HCT116 (cell line): ENCODE measurements at regions not wholly inside any gene's neighbourhood (a gene's known extent, or its start where the extent isn't known, plus 50 kb on each side); places are given as distances from the start of the nearest gene placed in this dataset.

Experiments used
- EZH2 ChIP-seq: fragments of 200-600 bp; sonication (generic); IDR thresholded peaks from 2 replicates; pipeline ENCODE4 v1.6.1; 2017; ENCODE audit warnings: antibody characterized with exemption, mixed run types
- POLR2A ChIP-seq: IDR thresholded peaks from 2 replicates; pipeline ENCODE4 v1.7.0; 2011; ENCODE audit warnings: borderline replicate concordance; ENCODE audit not compliant: insufficient read depth, insufficient read length; ENCODE audit errors: extremely low read depth
- POLR2AphosphoS5 ChIP-seq: IDR thresholded peaks from 2 replicates; pipeline ENCODE4 v1.6.1; 2011; ENCODE audit warnings: mild to moderate bottlenecking, low read depth, low read length, moderate library complexity
- RAD21 ChIP-seq: IDR thresholded peaks from 2 replicates; pipeline ENCODE4 v1.6.1; 2012; ENCODE audit warnings: low read depth, mild to moderate bottlenecking
- SIN3A ChIP-seq: IDR thresholded peaks from 2 replicates; pipeline ENCODE4 v1.6.1; 2012; ENCODE audit warnings: low read depth
- YY1 ChIP-seq: IDR thresholded peaks from 2 replicates; pipeline ENCODE4 v1.6.1; 2011; ENCODE audit warnings: low read length, low read depth, moderate library complexity, mild to moderate bottlenecking; ENCODE audit not compliant: insufficient replicate concordance; ENCODE audit errors: extremely low read depth
- ZFX ChIP-seq: fragments of 450-650 bp; IDR thresholded peaks from 2 replicates; pipeline ENCODE4 v1.6.1; 2017
- ZNF274 ChIP-seq: fragments of 200-500 bp; sonication (Bioruptor generic); IDR thresholded peaks from 2 replicates; pipeline ENCODE4 v1.6.1; 2014; ENCODE audit warnings: mild to moderate bottlenecking, low read depth, low read length, inconsistent platforms
- TF ChIP-seq, protein P1 (sequence below), 3 experiments: fragments of 200-600 bp in 1 of 3; sonication (generic) in 1 of 3; IDR thresholded peaks in 2 of 3; conservative IDR thresholded peaks in 1 of 3; 2 replicates each; pipeline ENCODE4 v1.5.1; 2012 to 2017; ENCODE audit warnings: low read depth in 2 of 3, low read length in 2 of 3, antibody characterized with exemption in 1 of 3, borderline replicate concordance in 1 of 3, control low read depth in 1 of 3, mild to moderate bottlenecking in 1 of 3, mixed read lengths in 1 of 3, mixed run types in 1 of 3, moderate library complexity in 1 of 3; ENCODE audit not compliant: insufficient read depth in 1 of 3
- TF ChIP-seq, protein P2 (sequence below): IDR thresholded peaks from 2 replicates; pipeline ENCODE4 v1.6.1; 2012; ENCODE audit warnings: low read depth
- TF ChIP-seq, protein P3 (sequence below): IDR thresholded peaks from 2 replicates; pipeline ENCODE4 v1.6.1; 2012

DNA sequence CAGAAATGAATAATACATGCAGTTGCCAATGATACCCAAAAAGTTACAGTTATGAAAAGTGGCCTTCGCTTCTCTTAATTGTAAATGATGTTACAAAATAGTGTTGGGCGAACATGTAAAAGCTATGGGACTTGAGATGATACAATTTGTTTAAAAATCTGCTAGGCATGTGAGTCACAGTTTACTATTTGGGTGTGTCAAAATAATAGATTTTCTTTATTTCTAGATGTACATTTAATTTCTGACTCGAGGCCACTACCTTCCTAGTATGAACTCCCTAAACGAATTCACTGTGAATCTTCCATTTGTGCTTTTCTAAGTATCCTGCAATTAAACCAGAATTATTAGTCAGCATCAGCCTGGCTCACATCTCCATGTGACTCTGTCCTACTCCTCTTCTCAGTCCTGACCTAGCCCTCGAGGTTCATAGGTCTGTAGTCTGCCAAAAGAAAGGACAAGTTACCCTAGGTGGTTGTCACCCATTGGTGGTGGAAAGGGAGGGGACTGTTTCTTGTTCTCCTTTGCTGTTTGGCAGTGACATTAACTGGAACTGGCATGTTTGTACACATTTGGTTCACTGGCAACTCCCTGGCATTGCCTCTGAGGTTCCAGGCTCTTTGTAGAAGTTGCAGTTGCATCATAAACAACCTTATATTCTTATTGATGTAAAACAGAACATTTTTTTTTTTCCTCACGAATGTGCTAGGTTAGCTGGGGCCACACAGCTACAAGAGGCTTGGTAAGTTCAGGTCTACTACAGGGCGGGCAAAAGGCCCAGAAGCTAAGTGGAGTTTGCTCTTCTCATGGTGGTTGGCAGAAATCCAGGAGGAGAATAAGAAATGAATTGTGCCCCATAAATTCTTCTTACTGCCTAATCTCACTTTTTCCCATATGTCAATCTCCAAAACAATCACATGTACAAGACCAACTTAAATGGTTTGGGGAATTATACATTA lies 746.5 kb upstream of the ADAMTS5 start:
- TF ChIP-seq, protein P1, sequence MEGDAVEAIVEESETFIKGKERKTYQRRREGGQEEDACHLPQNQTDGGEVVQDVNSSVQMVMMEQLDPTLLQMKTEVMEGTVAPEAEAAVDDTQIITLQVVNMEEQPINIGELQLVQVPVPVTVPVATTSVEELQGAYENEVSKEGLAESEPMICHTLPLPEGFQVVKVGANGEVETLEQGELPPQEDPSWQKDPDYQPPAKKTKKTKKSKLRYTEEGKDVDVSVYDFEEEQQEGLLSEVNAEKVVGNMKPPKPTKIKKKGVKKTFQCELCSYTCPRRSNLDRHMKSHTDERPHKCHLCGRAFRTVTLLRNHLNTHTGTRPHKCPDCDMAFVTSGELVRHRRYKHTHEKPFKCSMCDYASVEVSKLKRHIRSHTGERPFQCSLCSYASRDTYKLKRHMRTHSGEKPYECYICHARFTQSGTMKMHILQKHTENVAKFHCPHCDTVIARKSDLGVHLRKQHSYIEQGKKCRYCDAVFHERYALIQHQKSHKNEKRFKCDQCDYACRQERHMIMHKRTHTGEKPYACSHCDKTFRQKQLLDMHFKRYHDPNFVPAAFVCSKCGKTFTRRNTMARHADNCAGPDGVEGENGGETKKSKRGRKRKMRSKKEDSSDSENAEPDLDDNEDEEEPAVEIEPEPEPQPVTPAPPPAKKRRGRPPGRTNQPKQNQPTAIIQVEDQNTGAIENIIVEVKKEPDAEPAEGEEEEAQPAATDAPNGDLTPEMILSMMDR (IDR thresholded peaks at IDR 0.05 in 2 of 3, conservative IDR thresholded peaks at IDR 0.05 in 1 of 3; ENCODE audit: borderline replicate concordance in 1 of 3, insufficient read depth in 1 of 3, low read depth in 2 of 3, low read length in 2 of 3): no peak
- TF ChIP-seq RAD21 (no peak), SIN3A (no peak), ZNF274 (no peak), POLR2AphosphoS5 (no peak), POLR2A (no peak), ZFX (no peak), EZH2 (no peak), YY1 (no peak)
- TF ChIP-seq, protein P2, sequence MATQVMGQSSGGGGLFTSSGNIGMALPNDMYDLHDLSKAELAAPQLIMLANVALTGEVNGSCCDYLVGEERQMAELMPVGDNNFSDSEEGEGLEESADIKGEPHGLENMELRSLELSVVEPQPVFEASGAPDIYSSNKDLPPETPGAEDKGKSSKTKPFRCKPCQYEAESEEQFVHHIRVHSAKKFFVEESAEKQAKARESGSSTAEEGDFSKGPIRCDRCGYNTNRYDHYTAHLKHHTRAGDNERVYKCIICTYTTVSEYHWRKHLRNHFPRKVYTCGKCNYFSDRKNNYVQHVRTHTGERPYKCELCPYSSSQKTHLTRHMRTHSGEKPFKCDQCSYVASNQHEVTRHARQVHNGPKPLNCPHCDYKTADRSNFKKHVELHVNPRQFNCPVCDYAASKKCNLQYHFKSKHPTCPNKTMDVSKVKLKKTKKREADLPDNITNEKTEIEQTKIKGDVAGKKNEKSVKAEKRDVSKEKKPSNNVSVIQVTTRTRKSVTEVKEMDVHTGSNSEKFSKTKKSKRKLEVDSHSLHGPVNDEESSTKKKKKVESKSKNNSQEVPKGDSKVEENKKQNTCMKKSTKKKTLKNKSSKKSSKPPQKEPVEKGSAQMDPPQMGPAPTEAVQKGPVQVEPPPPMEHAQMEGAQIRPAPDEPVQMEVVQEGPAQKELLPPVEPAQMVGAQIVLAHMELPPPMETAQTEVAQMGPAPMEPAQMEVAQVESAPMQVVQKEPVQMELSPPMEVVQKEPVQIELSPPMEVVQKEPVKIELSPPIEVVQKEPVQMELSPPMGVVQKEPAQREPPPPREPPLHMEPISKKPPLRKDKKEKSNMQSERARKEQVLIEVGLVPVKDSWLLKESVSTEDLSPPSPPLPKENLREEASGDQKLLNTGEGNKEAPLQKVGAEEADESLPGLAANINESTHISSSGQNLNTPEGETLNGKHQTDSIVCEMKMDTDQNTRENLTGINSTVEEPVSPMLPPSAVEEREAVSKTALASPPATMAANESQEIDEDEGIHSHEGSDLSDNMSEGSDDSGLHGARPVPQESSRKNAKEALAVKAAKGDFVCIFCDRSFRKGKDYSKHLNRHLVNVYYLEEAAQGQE: no peak
- TF ChIP-seq, protein P3, sequence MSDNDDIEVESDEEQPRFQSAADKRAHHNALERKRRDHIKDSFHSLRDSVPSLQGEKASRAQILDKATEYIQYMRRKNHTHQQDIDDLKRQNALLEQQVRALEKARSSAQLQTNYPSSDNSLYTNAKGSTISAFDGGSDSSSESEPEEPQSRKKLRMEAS: no peak
